NCI-H2107 treated with DMSO at 0.1 percent for 48 hours (cell line): ENCODE measurements at regions not wholly inside any gene's neighbourhood (a gene's known extent, or its start where the extent isn't known, plus 50 kb on each side); places are given as distances from the start of the nearest gene placed in this dataset.
"Not testable (repeated sequence)": the region's sequence is repeated elsewhere in the genome, so short reads cannot be mapped to it uniquely, and the experiment has no call there.

Experiments used
- DNase-seq: peaks from one replicate; lab custom pipeline; 2025; ENCODE audit not compliant: unreplicated experiment; lab: John Stamatoyannopoulos, UW

DNA sequence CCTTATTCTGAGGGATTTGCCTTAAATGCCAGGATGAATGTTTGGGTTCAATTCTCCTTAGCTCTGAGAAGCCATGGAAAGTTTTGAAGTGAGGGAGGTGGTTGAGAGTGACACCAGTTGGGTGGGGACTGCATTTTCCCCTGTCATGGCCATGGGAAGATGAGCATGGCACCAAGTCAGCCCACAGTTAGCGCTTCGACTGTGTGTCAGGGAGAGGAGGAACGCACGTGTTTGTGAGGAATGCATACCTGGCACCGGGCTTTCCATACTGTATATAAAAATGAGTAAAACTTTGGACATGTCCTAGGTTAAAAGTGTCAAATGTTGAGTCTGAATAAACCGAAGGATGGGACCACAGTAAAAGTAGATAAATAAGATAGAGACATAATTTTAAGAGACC is 187.5 kb upstream of the KL start:
- DNase-seq = no peak

- no peak for DNase-seq
These were observed 187.0 kb upstream of the KL start for GRCh38 chr13:32829269-32829668.

- no peak for DNase-seq
These were observed 186.4 kb upstream of the KL start for GRCh38 chr13:32829676-32830335.

DNA sequence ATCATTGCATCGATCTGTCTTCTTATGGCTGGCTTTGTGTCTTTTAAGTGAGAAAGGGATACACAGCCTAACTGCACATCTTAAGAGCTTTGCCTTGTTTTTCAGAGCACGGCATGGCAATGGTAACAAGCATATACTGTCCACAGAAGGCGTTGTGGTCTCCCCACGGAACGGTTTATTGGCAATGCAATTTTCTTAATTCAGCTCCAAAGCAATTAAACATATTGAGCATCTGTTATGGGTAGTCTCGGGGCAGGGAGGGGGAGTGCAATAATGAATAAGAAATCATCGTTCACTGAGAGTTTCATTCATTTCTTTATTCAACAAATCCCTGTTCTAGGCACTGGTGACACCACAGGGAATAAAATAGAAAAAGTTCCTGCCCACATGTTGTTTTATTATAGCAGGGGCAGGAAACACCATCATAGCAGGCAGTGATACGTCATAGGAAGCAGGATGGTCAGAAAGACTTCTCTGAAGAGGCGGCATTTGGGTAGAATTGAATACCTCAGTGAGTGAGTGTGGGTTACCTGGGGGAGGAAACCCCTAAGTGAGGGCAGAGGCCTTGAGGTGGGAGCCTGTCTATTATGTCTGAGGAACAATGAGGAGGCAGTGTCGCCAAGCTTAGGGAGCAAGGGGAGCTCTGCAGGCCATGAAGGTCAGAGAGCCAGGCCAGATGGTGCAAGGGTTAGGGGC is 185.7 kb upstream of the KL start:
- DNase-seq = no peak

DNA sequence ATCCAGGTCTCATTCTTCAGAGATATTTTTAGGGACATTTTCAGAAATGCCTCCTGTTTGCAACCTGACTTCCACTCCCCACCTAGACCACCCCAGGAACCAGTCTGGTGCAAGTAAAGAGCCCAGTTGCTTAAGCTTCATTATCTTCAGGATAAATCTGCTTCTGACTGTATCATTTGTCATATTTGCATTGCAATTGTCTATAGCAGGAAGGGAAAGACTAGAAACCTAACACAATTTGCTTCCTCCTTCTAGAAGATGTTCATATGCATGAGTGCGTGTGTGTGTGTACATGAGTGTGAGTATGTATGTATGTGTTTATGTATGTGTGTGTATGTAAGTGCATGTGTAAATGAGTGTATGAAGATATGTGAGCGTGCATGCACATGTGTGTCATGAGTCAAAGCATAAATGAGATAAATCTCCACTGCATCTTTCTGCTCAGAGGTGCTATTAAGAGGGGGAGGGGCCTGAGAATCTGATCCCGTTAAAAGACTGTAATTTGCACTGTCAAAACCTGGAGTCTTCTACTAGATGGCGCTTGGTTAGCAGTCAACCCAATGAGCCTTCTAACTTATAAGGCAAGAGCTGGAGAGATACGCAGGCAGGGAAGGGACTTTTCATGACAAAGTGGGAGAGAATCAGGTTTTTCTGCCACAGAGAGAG is 178.8 kb upstream of the KL start:
- DNase-seq = no peak

- no peak for DNase-seq
These were observed 178.0 kb upstream of the KL start for GRCh38 chr13:32837973-32838927.

DNA sequence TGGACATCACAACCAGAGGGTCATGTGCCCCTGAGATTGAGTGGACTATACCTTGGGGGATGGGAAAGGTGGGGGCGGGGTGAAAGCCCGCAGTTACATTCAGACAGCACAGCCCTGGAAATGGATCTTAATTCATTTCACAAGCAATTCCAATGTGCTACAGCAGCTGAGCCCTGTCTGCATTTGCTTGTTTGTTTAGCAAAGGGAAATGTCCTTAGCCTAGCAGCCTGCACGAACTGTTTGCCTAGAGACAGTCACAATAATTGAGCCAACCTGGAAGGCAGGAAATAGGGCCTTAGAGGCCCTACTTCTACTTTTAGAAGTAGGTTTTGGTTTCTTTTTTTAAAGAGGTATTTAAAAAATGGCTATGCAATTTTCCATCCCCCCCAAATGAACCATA is 177.3 kb upstream of the KL start:
- no peak for DNase-seq

DNA sequence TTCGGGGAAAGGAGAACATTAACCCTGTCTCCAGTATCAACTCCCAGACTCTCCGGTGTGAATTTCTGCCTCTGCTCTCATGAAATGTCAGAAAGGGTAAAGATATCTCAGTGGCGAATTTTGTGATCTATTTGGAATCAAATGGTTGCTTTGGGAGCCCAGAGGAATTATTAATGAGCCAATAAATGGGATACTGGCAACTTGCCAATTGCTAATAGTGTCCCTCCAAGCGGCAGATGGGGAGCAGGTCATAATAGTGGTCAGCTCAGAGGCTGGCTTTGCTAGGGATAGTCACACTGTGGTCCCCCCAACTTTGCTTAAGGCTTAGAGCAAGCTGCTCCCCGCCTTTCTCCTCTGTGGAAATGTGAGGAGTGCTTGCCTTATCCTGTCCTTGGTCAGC is 176.1 kb upstream of the KL start:
- DNase-seq = no peak

DNA sequence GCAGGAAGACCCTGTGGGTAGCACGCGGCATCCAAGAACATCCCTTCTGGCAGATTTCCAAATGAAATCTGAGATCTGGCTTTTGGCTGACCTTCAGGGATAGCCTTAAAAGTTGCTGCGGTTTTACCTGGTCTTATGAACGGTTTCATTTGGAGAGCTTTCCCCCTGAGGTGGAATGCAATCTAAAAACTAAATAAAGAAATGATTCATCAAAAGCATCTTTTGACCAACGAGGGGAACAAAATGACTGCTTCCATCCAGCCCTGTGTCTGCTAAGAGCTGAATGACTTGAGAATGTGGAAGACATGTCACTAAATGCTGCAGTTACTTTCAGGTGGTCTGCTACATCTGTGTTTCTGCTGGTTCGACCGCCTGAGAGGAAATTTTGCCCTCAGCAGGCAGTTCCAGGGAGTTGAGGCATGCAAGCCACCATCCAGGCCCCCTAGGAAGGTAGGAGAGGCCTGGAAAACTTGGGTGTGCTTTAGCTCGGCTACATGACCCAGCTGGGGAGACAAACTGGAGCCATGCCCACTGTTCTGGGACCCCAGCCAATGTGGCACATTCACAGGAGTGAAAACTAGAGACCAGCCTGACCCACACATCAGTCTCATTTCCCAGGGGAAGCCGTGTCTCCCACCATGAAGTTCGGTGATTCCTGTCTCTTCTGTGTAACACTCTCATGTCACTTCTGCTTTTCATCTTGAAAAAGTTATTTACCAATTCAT is 175.1 kb upstream of the KL start:
- DNase-seq = no peak

- DNase-seq = no peak
These were observed 170.0 kb upstream of the KL start for GRCh38 chr13:32845952-32846950.

GRCh38 chr13:32847976-32848375 is 168.2 kb upstream of the KL start:
- DNase-seq = not testable (repeated sequence)

- DNase-seq = no peak
These were observed 166.9 kb upstream of the KL start for GRCh38 chr13:32849369-32849768.

- no peak for DNase-seq
These were observed 165.7 kb upstream of the KL start for GRCh38 chr13:32850316-32851052.

- no peak for DNase-seq
These were observed 164.8 kb upstream of the KL start for GRCh38 chr13:32851083-32852069.

- DNase-seq = no peak
These were observed 163.7 kb upstream of the KL start for GRCh38 chr13:32852526-32852925.

GRCh38 chr13:32857077-32857476 is 159.1 kb upstream of the KL start:
- DNase-seq = no peak

GRCh38 chr13:32857689-32858088 is 158.5 kb upstream of the KL start:
- no peak for DNase-seq
